GM12873 (cell line): ENCODE measurements at regions not wholly inside any gene's neighbourhood (a gene's known extent, or its start where the extent isn't known, plus 50 kb on each side); places are given as distances from the start of the nearest gene placed in this dataset.

Source experiments
- CTCF ChIP-seq: IDR thresholded peaks from 2 replicates; pipeline ENCODE4 v1.5.1; 2012; ENCODE audit warnings: low read depth, mild to moderate bottlenecking, moderate library complexity, low read length, control low read depth; ENCODE audit not compliant: insufficient read depth; ENCODE audit errors: missing control alignments

GRCh38 chr12:89821896-89822295 is 113.3 kb upstream of the ATP2B1 start:
- TF ChIP-seq CTCF, result no peak

DNA sequence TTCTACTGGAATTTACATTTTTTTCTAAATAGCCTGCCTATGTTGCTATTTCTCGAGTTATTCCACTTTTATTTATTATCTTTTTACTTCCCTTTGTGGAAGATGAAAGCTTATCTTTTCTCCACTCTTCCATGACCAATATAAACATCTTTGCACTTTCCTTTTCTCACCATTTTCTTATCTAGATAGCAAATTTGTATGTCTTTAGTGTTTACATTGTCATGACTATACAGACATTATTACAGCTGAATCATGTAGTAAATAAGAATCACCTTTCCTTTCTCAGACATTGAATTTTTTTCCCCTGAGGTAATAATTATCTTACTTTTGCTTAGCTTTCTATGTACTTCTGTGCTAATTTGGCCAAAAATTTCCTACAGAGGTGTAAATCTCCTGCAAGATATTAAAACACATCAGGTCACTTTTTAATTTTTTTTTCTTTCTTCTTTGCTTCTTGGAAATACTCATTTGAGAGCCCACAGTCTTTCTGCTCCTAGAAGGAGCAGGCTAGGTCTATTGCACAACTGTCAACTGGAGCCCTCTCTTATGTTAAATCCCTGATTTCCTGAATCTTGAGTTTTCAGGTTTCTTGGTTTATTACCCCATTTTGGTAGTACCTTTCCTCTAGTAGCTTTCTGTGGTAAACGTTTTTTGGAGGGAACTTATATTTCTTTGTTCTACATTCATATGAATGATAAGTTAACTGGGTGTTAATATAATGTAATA is 109.0 kb upstream of the ATP2B1 start:
- TF ChIP-seq CTCF, result no peak

GRCh38 chr12:89815225-89815624 is 106.6 kb upstream of the ATP2B1 start:
- no peak for TF ChIP-seq CTCF

DNA sequence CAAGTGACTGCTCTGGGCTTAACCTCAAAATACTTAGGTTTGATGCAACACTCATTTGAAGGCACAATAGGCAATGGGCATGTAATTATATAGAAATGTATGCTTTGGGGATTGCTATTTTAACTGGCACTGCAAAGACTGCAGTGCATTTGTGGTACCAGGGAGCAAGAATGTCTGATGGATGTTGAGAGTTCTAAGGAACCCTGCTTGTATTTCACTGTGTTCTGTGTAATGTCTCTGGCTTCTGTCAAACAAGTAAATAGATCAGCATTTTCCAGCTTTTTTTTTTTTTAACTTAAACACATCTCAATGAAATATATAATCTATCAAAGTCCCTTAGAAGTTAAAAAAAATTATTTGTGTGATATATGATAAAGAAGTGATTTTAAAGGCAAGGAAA is 94.8 kb upstream of the ATP2B1 start:
- TF ChIP-seq CTCF, result no peak

- no peak for TF ChIP-seq CTCF
Measured at GRCh38 chr12:89801284-89801683, 92.6 kb upstream of the ATP2B1 start.

DNA sequence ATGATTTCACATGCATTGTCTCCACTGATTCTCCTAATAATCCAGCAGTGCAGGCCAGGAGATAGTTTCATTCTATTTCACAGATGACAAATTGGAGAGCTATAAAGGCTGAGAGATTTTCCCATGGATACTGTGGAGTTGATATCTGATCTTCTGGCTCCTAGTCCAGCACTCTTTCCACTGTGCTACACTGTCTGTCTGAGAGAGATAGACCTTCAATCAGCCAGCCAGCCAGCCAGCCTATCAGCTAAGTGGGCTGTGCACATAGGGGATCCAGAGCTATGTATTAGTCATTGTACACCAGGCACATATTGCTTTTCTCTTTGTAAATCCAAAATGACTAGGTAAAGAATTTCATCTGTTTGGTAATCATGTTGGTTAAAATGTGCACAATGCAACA is 91.8 kb upstream of the ATP2B1 start:
- TF ChIP-seq CTCF, result no peak

- TF ChIP-seq CTCF, result no peak
Measured at GRCh38 chr12:89799316-89799715, 90.7 kb upstream of the ATP2B1 start.
